IPS-NIHi7 (cell line): ENCODE measurements at regions not wholly inside any gene's neighbourhood (a gene's known extent, or its start where the extent isn't known, plus 50 kb on each side); places are given as distances from the start of the nearest gene placed in this dataset.

Experiments used
- DNase-seq: peaks from one replicate; pipeline ENCODE4 v3.0.0; 2012; ENCODE audit warnings: mixed read lengths; ENCODE audit errors: extremely low spot score

GRCh38 chr1:30129421-30130055 is 593.8 kb downstream of the MATN1 start:
- DNase-seq: no peak

DNA sequence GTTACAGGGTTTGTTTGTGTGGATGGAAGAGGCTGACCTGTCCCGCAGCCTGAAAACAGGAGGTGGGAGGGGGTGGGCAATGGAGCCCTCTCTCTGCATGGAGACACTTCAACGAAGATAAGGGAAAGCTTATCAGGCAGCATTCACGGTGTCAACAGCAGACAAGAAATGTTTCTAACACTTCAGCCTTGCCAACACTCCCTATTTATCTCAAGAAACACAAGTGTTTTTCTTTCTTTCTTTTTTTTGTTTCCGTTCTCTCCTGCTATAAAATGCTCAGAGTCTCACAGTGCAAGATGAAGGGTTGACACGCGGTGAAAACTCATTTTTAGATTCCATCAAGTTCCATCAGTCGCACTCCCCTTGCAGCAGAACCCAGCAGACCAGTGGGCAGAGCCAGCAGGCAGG is 594.4 kb downstream of the MATN1 start:
- DNase-seq: no peak

- no peak for DNase-seq
These were observed 596.5 kb downstream of the MATN1 start for GRCh38 chr1:30126848-30127247.

DNA sequence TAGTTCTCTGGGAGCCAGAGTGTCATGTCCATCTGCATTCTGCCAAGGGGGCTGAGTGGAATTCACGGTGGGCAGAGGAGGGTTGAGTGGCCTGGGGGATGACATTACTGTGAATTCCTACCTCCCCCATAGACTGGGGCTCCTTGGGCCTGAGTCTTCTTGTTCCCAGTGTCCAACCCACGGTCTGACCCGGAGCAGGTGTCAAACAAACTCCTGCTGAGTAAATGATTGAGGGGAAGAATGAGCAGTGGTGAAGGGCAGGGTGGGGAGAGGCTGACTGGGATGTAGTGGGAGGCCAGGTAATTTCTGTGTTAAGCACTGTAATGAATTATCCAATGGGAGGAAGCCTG is 597.6 kb downstream of the MATN1 start:
- no peak for DNase-seq

DNA sequence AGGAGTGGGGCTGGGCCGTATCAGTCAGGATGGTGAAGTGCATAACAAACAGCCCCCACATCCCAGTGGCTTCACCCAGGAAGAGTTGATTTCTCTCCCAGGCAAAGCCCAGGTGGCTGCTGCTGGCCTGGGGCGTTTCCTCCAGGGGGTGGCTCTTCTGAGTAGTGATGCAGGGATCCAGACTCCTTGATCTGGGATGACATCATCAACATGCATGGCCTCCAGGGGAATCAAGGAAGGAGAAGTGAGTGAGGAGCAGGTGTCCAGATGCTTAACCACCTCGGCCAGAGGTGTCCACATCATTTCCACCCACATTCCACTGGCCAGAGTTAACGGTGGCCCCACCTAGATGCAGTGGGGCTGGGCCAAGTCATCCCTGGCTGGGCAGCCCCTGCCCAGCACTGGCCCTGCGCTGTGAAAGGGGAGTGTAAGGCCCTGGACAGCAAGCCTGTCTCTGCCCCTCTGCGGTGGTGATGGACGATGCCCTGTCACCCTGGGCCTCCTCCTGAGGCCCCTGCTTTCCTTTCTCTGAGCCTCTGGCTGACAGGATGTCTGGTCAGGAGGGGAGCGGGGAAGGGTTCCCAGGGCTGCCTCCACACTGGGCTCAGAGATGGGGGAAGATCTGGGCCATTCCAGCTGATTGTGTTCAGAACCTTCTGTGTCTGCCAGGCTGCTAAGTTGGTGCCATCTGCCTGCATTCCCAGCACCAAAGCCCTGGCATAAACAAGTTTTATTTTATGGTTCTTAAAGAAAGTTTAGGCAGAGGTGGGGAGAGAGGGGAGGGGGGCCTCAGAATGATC is 598.2 kb downstream of the MATN1 start:
- no peak for DNase-seq

- no peak for DNase-seq
These were observed 599.5 kb downstream of the MATN1 start for GRCh38 chr1:30123896-30124295.

- DNase-seq: no peak
These were observed 600.3 kb downstream of the MATN1 start for GRCh38 chr1:30123036-30123435.

- no peak for DNase-seq
These were observed 603.0 kb downstream of the MATN1 start for GRCh38 chr1:30120245-30121000.

- no peak for DNase-seq
These were observed 605.7 kb downstream of the MATN1 start for GRCh38 chr1:30117685-30118084.

DNA sequence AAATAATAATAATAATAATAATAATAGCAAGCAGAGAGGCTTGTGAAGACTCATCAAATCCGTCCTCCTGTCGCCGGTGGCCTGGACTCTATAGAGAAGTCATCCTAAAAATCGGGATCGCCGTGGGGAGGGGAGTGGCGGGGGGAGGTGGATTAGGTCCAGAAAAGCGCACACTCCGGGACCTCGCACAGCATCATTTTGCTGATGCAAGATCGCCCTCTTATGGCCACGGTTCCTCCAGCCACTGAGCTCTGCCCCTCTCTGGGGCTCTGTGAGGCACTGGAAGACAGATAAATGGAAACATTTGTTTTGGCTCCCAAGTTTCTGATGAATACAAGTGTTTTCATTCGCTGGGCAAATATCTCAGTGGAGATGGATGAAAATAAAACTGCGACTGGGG is 612.0 kb downstream of the MATN1 start:
- peak; percentile 82 for DNase-seq

GRCh38 chr1:30110846-30111245 is 612.5 kb downstream of the MATN1 start:
- DNase-seq: no peak

- DNase-seq: no peak
These were observed 613.5 kb downstream of the MATN1 start for GRCh38 chr1:30109853-30110252.

GRCh38 chr1:30108186-30108585 is 615.2 kb downstream of the MATN1 start:
- DNase-seq: no peak

DNA sequence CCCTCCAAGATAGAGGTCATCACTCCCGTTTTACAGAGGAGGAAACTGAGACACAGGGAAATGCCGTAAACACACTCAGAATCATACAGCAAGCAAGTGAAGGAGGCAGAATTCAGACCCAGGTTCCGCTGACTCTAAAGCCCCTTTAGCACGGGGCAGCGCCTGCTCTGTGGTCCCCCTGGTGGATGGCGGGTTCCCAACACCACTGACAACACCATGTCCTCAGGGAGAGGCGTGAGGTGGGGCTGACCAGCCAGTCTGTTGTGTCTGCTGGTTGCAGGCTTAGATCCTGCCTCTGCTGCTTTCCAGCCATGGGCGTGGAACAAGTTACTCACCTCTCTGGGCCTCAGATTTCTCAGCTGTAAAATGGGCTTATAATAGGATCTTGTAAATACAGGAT is 617.3 kb downstream of the MATN1 start:
- DNase-seq: peak; percentile 87

DNA sequence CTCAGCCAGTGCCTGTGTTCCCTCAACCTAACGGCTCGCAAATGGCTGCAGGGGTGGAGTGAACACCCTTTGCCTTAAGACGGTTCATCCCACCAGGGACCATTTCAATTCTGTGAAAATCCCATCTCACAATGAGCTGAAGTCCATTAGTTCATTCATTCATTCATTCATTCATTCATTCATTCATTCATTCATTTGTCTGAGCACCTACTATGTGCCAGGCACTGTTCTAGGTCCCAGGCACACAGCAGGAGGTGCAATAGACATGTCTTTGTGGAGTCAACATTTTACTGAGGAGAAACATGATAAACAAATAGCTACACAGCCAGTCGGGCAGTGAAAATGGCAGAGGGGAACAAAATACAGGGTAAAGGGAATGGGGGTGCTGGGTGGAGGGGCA is 618.8 kb downstream of the MATN1 start:
- DNase-seq: no peak

- DNase-seq: no peak
These were observed 619.5 kb downstream of the MATN1 start for GRCh38 chr1:30103708-30104411.

GRCh38 chr1:30102605-30103004 is 620.8 kb downstream of the MATN1 start:
- no peak for DNase-seq

- peak; percentile 67 for DNase-seq
These were observed 621.7 kb downstream of the MATN1 start for GRCh38 chr1:30101487-30102227.

DNA sequence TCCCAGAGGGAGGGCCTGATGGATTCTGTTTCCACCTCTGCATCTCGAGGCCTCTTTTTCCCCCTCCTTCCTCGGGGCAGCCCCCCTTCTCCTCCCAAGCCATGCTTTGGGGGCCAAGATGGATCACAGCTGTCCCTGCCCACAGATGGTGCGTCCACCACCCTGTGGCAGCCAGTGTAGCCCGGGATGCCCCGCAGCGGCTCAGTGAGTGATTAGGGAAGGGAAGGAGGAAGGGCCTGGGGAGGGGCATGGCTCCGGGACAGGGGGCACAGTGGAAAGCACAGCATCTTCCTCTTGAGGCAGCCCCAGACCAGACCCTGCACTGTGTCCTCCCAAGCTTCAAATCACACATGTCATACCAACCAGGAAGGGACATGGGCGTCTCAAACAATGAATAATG is 622.4 kb downstream of the MATN1 start:
- no peak for DNase-seq

DNA sequence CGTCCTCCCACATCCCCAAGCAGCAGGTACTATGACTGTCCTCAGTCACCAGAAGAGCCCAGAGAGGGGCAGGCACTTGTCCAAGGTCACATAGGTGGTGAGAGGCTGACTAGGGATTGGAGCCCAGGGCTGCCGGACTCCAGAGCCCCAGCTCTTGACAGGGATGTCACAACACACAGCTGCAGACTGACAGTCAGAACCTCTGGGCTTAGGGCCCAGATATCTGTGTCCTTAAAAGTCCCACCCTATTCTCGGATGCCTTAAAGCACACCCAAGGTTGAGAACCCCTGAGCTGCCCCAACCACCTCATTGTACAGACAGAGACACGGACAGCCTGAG is 622.9 kb downstream of the MATN1 start:
- DNase-seq: no peak
